Neutrophil (primary cell): ENCODE measurements at regions not wholly inside any gene's neighbourhood (a gene's known extent, or its start where the extent isn't known, plus 50 kb on each side); places are given as distances from the start of the nearest gene placed in this dataset.

Experiments
- H3K27ac ChIP-seq: fragments of 200-600 bp; sonication (generic); 2 replicates; pipeline ENCODE4 v1.5.1; 2016; ENCODE audit warnings: mild to moderate bottlenecking, moderate library complexity
- H3K27me3 ChIP-seq: fragments of 200-600 bp; sonication (generic); 2 replicates; pipeline ENCODE4 v1.6.0; 2016; ENCODE audit warnings: mild to moderate bottlenecking
- H3K36me3 ChIP-seq: fragments of 200-600 bp; sonication (generic); 2 replicates; pipeline ENCODE4 v1.5.1; 2017
- H3K4me1 ChIP-seq, 2 experiments: fragments of 200-600 bp in 1 of 2; sonication (generic) in 1 of 2; 1 replicate in 1 of 2; 2 replicates in 1 of 2; pipeline versions ENCODE4 v1.5.1 to v1.6.1; 2013 to 2016; ENCODE audit warnings: low read depth in 1 of 2, low read length in 1 of 2, mild to moderate bottlenecking in 1 of 2, moderate library complexity in 1 of 2; ENCODE audit not compliant: control insufficient read depth in 1 of 2, insufficient read depth in 1 of 2
- H3K4me3 ChIP-seq, 2 experiments: fragments of 200-600 bp in 1 of 2; sonication (generic) in 1 of 2; 1 replicate in 1 of 2; 2 replicates in 1 of 2; pipeline ENCODE4 v1.5.1; 2013 to 2016; ENCODE audit warnings: low read depth in 1 of 2, low read length in 1 of 2, mild to moderate bottlenecking in 1 of 2, moderate library complexity in 1 of 2
- H3K9me3 ChIP-seq: fragments of 200-600 bp; sonication (generic); 2 replicates; pipeline ENCODE4 v1.5.1; 2016
- TF ChIP-seq, protein P1 (sequence below): fragments of 200-600 bp; sonication (generic); IDR thresholded peaks from 2 replicates; pipeline ENCODE4 v1.5.1; 2016; ENCODE audit warnings: antibody characterized with exemption

DNA sequence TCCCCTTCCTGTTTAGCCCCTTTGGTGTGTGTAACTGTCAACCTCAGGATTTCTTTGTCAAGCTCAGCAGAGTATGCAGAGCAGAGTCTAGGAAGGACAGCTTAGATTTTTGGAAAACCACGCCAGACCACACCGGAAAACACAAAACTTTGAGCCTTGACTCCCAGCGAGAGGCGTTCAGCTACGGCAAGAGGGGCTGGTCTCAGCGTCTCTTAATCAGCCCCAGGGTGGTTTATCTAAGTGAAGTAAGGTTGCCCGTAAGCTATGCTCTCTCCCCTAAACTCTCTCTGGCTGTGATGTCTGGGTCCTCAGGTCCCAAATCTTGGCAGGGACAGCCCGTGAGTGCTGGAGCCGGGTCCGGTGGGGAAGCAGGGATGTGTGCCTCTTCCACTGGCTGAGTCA lies 230.9 kb downstream of the KLF6 start:
- Histone ChIP-seq H3K9me3 (no peaks in the 10 kb centered on the region), H3K27ac (peak overlapping the region; percentile 71), H3K27me3 (no peaks in the 10 kb centered on the region), H3K36me3 (no peaks in the 10 kb centered on the region), H3K4me1 (peaks cover 8 to 9% of the 10 kb centered on the region in 2 experiments), H3K4me3 (peak overlapping the region; percentile 55 to 56)
- TF ChIP-seq, protein P1, sequence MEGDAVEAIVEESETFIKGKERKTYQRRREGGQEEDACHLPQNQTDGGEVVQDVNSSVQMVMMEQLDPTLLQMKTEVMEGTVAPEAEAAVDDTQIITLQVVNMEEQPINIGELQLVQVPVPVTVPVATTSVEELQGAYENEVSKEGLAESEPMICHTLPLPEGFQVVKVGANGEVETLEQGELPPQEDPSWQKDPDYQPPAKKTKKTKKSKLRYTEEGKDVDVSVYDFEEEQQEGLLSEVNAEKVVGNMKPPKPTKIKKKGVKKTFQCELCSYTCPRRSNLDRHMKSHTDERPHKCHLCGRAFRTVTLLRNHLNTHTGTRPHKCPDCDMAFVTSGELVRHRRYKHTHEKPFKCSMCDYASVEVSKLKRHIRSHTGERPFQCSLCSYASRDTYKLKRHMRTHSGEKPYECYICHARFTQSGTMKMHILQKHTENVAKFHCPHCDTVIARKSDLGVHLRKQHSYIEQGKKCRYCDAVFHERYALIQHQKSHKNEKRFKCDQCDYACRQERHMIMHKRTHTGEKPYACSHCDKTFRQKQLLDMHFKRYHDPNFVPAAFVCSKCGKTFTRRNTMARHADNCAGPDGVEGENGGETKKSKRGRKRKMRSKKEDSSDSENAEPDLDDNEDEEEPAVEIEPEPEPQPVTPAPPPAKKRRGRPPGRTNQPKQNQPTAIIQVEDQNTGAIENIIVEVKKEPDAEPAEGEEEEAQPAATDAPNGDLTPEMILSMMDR, result no peak

DNA sequence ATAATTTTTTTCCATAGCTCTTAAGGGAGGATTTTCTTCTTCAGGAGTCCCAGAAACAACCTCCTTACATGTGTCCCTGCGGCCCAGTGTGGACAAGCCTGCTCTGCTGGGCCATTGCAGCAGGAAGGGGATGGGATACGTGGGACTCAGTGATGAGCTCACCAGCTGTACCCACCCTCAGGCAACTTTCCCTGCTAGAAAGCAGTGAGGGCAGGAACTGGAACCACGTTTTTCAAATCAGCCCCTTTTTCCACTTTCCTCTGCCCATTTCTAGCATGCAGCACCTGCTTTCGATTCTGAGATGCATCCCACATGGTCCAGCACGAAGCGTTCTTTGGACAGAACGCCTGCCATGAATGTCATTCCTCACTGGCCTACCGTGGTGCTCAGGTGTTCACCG lies 232.7 kb downstream of the KLF6 start:
- H3K9me3 ChIP-seq, result no peaks in the 10 kb centered on the region
- no peaks in the 10 kb centered on the region for H3K27me3 ChIP-seq
- TF ChIP-seq, protein P1, result no peak
- H3K36me3 ChIP-seq, result no peaks in the 10 kb centered on the region
- H3K27ac ChIP-seq, result no peak overlapping the region
- H3K4me3 ChIP-seq, result no peak overlapping the region
- H3K4me1 ChIP-seq, result peaks cover 8 to 9% of the 10 kb centered on the region in 2 experiments

DNA sequence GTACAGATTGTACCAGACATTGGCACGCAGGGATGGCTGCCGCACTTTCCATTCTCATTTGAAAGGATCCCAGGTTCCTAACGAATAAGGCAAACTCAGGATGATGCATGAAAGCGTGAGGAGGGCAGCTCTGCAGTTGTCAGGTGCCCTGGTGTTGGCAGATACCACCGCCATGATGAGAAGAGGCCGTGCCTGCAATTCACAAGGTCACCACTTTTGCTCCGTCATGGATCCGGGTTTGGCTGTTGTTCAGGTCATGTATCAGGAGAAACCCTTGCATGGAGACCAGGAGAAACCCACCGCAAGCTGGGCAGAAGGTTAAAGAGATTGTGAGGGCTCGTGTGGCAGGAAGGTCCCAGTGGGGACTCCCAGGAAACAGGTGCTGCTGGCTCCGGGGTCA lies 233.2 kb downstream of the KLF6 start:
- Histone ChIP-seq H3K9me3 (no peaks in the 10 kb centered on the region), H3K4me1 (peaks cover 8 to 9% of the 10 kb centered on the region in 2 experiments), H3K27me3 (no peaks in the 10 kb centered on the region), H3K4me3 (no peak overlapping the region), H3K27ac (no peak overlapping the region), H3K36me3 (no peaks in the 10 kb centered on the region)
- TF ChIP-seq, protein P1, result no peak

DNA sequence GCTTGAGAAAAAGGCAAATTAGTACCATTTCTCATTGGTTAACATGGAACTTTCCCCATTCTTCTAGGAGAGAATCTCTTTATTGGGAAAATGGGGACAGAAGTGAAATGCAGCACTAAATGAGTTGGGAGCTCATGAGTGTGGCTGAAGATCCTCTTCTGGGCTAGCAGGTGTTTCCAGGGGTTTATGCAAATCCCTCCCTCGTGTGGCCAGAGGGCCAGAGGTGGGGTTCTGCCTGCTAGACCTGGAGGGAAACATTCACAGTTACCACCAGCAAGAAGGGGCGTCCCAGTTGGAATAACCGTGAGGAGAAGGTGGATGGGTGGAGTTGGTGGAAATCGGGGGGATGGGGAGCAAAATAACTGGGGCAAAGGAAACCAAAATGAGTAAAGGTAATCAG lies 235.9 kb downstream of the KLF6 start:
- no peak overlapping the region for H3K4me3 ChIP-seq
- no peak overlapping the region for H3K27ac ChIP-seq
- no peaks in the 10 kb centered on the region for H3K9me3 ChIP-seq
- H3K36me3 ChIP-seq, result no peaks in the 10 kb centered on the region
- peaks cover 2% of the 10 kb centered on the region in 2 experiments for H3K4me1 ChIP-seq
- TF ChIP-seq, protein P1, result no peak
- no peaks in the 10 kb centered on the region for H3K27me3 ChIP-seq

DNA sequence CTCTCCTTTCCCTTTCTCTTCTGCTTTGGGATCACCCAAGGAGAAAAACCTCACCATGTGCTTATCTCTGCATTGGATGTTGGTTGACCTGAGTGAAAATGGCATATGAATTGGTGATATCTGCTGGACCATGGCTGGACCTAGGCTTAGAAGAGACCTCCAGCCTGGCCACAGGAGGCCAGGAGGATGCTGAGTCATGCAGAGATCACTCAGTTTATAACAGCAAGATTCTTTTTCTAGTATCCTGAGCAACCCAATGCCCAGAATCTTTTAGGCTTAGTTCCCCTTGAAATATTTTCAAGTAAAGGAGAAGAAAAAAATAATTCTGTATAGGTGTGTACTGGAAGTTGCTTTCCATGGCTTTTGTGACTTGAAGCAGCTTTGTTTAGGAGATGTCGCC lies 236.3 kb downstream of the KLF6 start:
- no peaks in the 10 kb centered on the region for H3K4me1 ChIP-seq
- H3K4me3 ChIP-seq, result no peak overlapping the region
- H3K27me3 ChIP-seq, result no peaks in the 10 kb centered on the region
- H3K9me3 ChIP-seq, result no peaks in the 10 kb centered on the region
- no peak overlapping the region for H3K27ac ChIP-seq
- no peaks in the 10 kb centered on the region for H3K36me3 ChIP-seq
- TF ChIP-seq, protein P1, result no peak

DNA sequence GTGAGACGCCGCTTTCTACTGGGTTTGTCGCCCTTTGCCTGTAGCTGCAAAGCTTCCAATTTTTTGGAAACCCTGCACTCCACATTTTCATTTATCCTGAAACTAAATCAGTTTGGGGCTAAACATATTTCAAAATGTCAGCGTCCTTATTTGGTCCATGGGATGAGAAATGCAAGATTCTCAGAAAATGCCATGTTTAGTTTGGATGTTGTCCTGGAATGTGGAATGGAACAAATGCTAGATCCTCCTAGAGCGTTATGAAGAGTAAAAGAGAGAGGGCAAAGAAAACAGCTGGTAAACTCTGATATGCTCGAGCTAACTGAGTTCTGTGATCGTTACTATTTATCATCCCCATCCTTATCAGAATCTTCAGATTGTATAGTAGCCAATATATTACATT lies 236.9 kb downstream of the KLF6 start:
- no peaks in the 10 kb centered on the region for H3K27me3 ChIP-seq
- no peak overlapping the region for H3K4me3 ChIP-seq
- no peaks in the 10 kb centered on the region for H3K36me3 ChIP-seq
- H3K9me3 ChIP-seq, result no peaks in the 10 kb centered on the region
- TF ChIP-seq, protein P1, result no peak
- no peak overlapping the region for H3K27ac ChIP-seq
- no peaks in the 10 kb centered on the region for H3K4me1 ChIP-seq
